Brain pericyte (primary cell): ENCODE measurements at regions not wholly inside any gene's neighbourhood (a gene's known extent, or its start where the extent isn't known, plus 50 kb on each side); places are given as distances from the start of the nearest gene placed in this dataset.

Source experiments
- DNase-seq: peaks from one replicate; pipeline ENCODE4 v3.0.0-alpha.2; 2012; ENCODE audit warnings: low read depth, low spot score

- no peak for DNase-seq
Observed at GRCh38 chr20:24718277-24718676, 230.8 kb upstream of the CST7 start.

GRCh38 chr20:24718696-24719095, 230.4 kb upstream of the CST7 start:
- DNase-seq, result no peak

GRCh38 chr20:24720957-24721356, 228.1 kb upstream of the CST7 start:
- no peak for DNase-seq

- DNase-seq, result no peak
Observed at GRCh38 chr20:24721891-24722568, 227.0 kb upstream of the CST7 start.

GRCh38 chr20:24722586-24722985, 226.5 kb upstream of the CST7 start:
- no peak for DNase-seq

- no peak for DNase-seq
Observed at GRCh38 chr20:24723186-24723585, 225.9 kb upstream of the CST7 start.

GRCh38 chr20:24723647-24724352, 225.3 kb upstream of the CST7 start:
- no peak for DNase-seq

- no peak for DNase-seq
Observed at GRCh38 chr20:24724982-24725533, 224.0 kb upstream of the CST7 start.

GRCh38 chr20:24727795-24728194, 221.3 kb upstream of the CST7 start:
- no peak for DNase-seq

GRCh38 chr20:24729896-24730605, 219.0 kb upstream of the CST7 start:
- DNase-seq, result no peak

- DNase-seq, result no peak
Observed at GRCh38 chr20:24730750-24731149, 218.3 kb upstream of the CST7 start.

- no peak for DNase-seq
Observed at GRCh38 chr20:24731312-24731711, 217.8 kb upstream of the CST7 start.

- no peak for DNase-seq
Observed at GRCh38 chr20:24732076-24732475, 217.0 kb upstream of the CST7 start.

GRCh38 chr20:24732599-24732998, 216.5 kb upstream of the CST7 start:
- no peak for DNase-seq

- no peak for DNase-seq
Observed at GRCh38 chr20:24733416-24733815, 215.7 kb upstream of the CST7 start.

- DNase-seq, result no peak
Observed at GRCh38 chr20:24734139-24734538, 214.9 kb upstream of the CST7 start.

GRCh38 chr20:24735263-24735662, 213.8 kb upstream of the CST7 start:
- DNase-seq, result no peak

GRCh38 chr20:24736131-24736843, 212.8 kb upstream of the CST7 start:
- no peak for DNase-seq

- no peak for DNase-seq
Observed at GRCh38 chr20:24736844-24737211, 212.2 kb upstream of the CST7 start.

GRCh38 chr20:24737212-24737850, 211.7 kb upstream of the CST7 start:
- DNase-seq, result no peak

- no peak for DNase-seq
Observed at GRCh38 chr20:24738058-24738775, 210.9 kb upstream of the CST7 start.
